H1 (cell line): ENCODE measurements at regions not wholly inside any gene's neighbourhood (a gene's known extent, or its start where the extent isn't known, plus 50 kb on each side); places are given as distances from the start of the nearest gene placed in this dataset.

Source experiments
- CTCF ChIA-PET: fragments of 300-600 bp; sonication (Branson Sonifier 250); formaldehyde crosslinking; loops from one replicate; lab custom pipeline; 2021; ENCODE audit not compliant: partially characterized antibody; lab: Charles Lee
- POLR2A ChIA-PET: fragments of 300-600 bp; sonication (Branson Sonifier 250); formaldehyde crosslinking; loops from one replicate; lab custom pipeline; 2021; ENCODE audit warnings: inconsistent platforms; ENCODE audit not compliant: partially characterized antibody; lab: Charles Lee
- DNase-seq, 2 experiments: peaks; one replicate each; pipeline versions ENCODE4 v3.0.0 to v3.0.0-alpha.2; 2010 to 2022; ENCODE audit warnings: low spot score in 2 of 2, low read depth in 1 of 2, mixed read lengths in 1 of 2
- FAIRE-seq: peaks from 2 replicates; lab custom pipeline; 2011; peaks lifted over from hg19 to GRCh38; lab: Jason Lieb, UNC
- H2AFZ ChIP-seq: 2 replicates; pipeline ENCODE4 v1.8.1; 2012; ENCODE audit warnings: low read length, inconsistent platforms
- H2AK5ac ChIP-seq: 2 replicates; pipeline ENCODE4 v1.6.1; 2013; ENCODE audit warnings: low read depth, low read length
- H2BK120ac ChIP-seq: replicated peaks from 2 replicates; pipeline ENCODE3; 2013; ENCODE audit warnings: low read depth, low read length, inconsistent platforms
- H2BK12ac ChIP-seq: 2 replicates; pipeline ENCODE4 v1.6.1; 2013; ENCODE audit warnings: low read depth, low read length
- H2BK15ac ChIP-seq: 2 replicates; pipeline ENCODE4 v1.6.1; 2013; ENCODE audit warnings: low read length
- H2BK20ac ChIP-seq: 2 replicates; pipeline ENCODE4 v1.6.1; 2013; ENCODE audit warnings: low read length
- H2BK5ac ChIP-seq: 2 replicates; pipeline ENCODE4 v1.6.1; 2013; ENCODE audit warnings: low read depth, low read length
- H3K14ac ChIP-seq: 2 replicates; pipeline ENCODE4 v1.6.1; 2013; ENCODE audit warnings: inconsistent platforms; ENCODE audit not compliant: insufficient read length
- H3K18ac ChIP-seq: 2 replicates; pipeline ENCODE4 v1.6.1; 2013; ENCODE audit warnings: low read length; ENCODE audit errors: extremely low read depth
- H3K23ac ChIP-seq: 2 replicates; pipeline ENCODE4 v1.6.1; 2013; ENCODE audit warnings: inconsistent platforms; ENCODE audit not compliant: insufficient read length
- H3K23me2 ChIP-seq: 2 replicates; pipeline ENCODE4 v1.6.1; 2013; ENCODE audit warnings: low read depth, low read length
- H3K27ac ChIP-seq: 2 replicates; pipeline ENCODE4 v1.6.1; 2011; ENCODE audit warnings: low read depth, low read length, inconsistent platforms
- H3K27me3 ChIP-seq, 4 experiments: replicated peaks in 1 of 4; 1 replicate in 1 of 4; 2 replicates in 3 of 4; pipeline versions ENCODE4 v1.6.1 to v1.8.1; 2011 to 2013; ENCODE audit warnings: low read length in 3 of 4, mild to moderate bottlenecking in 3 of 4, inconsistent platforms in 2 of 4, mixed read lengths in 2 of 4, moderate library complexity in 1 of 4; ENCODE audit not compliant: control insufficient read depth in 3 of 4, insufficient read depth in 3 of 4; ENCODE audit errors: extremely low read depth in 1 of 4
- H3K36me3 ChIP-seq, 4 experiments: 2 replicates each; pipeline versions ENCODE4 v1.6.1 to v1.8.1; 2011 to 2013; ENCODE audit warnings: mild to moderate bottlenecking in 4 of 4, low read length in 3 of 4, moderate library complexity in 2 of 4, control low read depth in 1 of 4, inconsistent platforms in 1 of 4; ENCODE audit not compliant: insufficient read depth in 4 of 4, control insufficient read depth in 2 of 4
- H3K4ac ChIP-seq: replicated peaks from 2 replicates; pipeline ENCODE3; 2013; ENCODE audit warnings: low read length, low read depth, mixed read lengths, inconsistent platforms; ENCODE audit not compliant: insufficient read length
- H3K4me1 ChIP-seq, 4 experiments: replicated peaks in 1 of 4; 1 replicate in 1 of 4; 2 replicates in 3 of 4; pipeline versions ENCODE4 v1.6.1 to v1.8.1; 2011 to 2013; ENCODE audit warnings: low read length in 3 of 4, inconsistent platforms in 2 of 4, mixed read lengths in 1 of 4; ENCODE audit not compliant: insufficient read depth in 4 of 4, control insufficient read depth in 3 of 4
- H3K4me2 ChIP-seq, 2 experiments: 2 replicates each; pipeline versions ENCODE4 v1.6.1 to v1.8.1; 2011 to 2013; ENCODE audit warnings: low read depth in 2 of 2, low read length in 2 of 2, control low read depth in 1 of 2, inconsistent platforms in 1 of 2, mild to moderate bottlenecking in 1 of 2; ENCODE audit not compliant: insufficient read depth in 1 of 2
- H3K4me3 ChIP-seq, 4 experiments: fragments of 200-600, 300-600 bp in 1 of 4; sonication (generic), shearing (Covaris generic), sonication (Bioruptor Twin) in 1 of 4; 2 replicates each; pipeline versions ENCODE4 v1.5.1 to v1.8.1; 2011 to 2016; ENCODE audit warnings: low read length in 4 of 4, low read depth in 3 of 4, control low read depth in 2 of 4, inconsistent platforms in 2 of 4, mild to moderate bottlenecking in 2 of 4, mixed read lengths in 1 of 4, moderate library complexity in 1 of 4; ENCODE audit not compliant: insufficient read depth in 2 of 4; ENCODE audit errors: extremely low read depth in 1 of 4
- H3K56ac ChIP-seq: replicated peaks from 2 replicates; pipeline ENCODE3; 2013; ENCODE audit warnings: low read depth, mild to moderate bottlenecking, mixed read lengths, low read length, inconsistent platforms; ENCODE audit not compliant: insufficient read length
- H3K79me1 ChIP-seq: 2 replicates; pipeline ENCODE4 v1.6.1; 2013; ENCODE audit warnings: low read depth, low read length, control low read depth
- H3K79me2 ChIP-seq, 2 experiments: 2 replicates each; pipeline versions ENCODE4 v1.6.1 to v1.8.1; 2012 to 2013; ENCODE audit warnings: low read length in 2 of 2, mild to moderate bottlenecking in 2 of 2, inconsistent platforms in 1 of 2; ENCODE audit not compliant: insufficient read depth in 2 of 2, control insufficient read depth in 1 of 2
- H3K9ac ChIP-seq, 4 experiments: replicated peaks in 1 of 4; 1 replicate in 1 of 4; 2 replicates in 3 of 4; pipeline versions ENCODE4 v1.6.1 to v1.8.1; 2011 to 2013; ENCODE audit warnings: low read depth in 3 of 4, low read length in 3 of 4, control low read depth in 2 of 4, mild to moderate bottlenecking in 2 of 4, moderate library complexity in 2 of 4, inconsistent platforms in 1 of 4; ENCODE audit errors: extremely low read depth in 1 of 4
- H3K9me3 ChIP-seq, 2 experiments: 2 replicates each; pipeline versions ENCODE4 v1.6.1 to v1.8.1; 2012 to 2013; ENCODE audit warnings: mild to moderate bottlenecking in 2 of 2, moderate library complexity in 2 of 2, control low read depth in 1 of 2, inconsistent platforms in 1 of 2, low read depth in 1 of 2, low read length in 1 of 2, mixed read lengths in 1 of 2; ENCODE audit not compliant: insufficient read depth in 2 of 2
- H4K20me1 ChIP-seq, 2 experiments: replicated peaks in 1 of 2; 2 replicates each; pipeline versions ENCODE3 to v1.8.1; 2011 to 2013; ENCODE audit warnings: inconsistent platforms in 2 of 2, low read length in 2 of 2, mild to moderate bottlenecking in 1 of 2; ENCODE audit not compliant: insufficient read depth in 2 of 2, control insufficient read depth in 1 of 2
- H4K5ac ChIP-seq: 2 replicates; pipeline ENCODE4 v1.6.1; 2013; ENCODE audit warnings: low read length, low read depth, mixed read lengths, inconsistent platforms; ENCODE audit not compliant: insufficient read length
- H4K8ac ChIP-seq: 2 replicates; pipeline ENCODE4 v1.8.0; 2013; ENCODE audit warnings: mild to moderate bottlenecking, moderate library complexity, low read length, inconsistent platforms; ENCODE audit not compliant: insufficient read depth; ENCODE audit errors: extremely low read depth
- H4K91ac ChIP-seq: replicated peaks from 2 replicates; pipeline ENCODE3; 2013; ENCODE audit warnings: low read length, mixed read lengths, inconsistent platforms; ENCODE audit not compliant: insufficient read length
- BRCA1 ChIP-seq: IDR thresholded peaks from 2 replicates; pipeline ENCODE4 v1.6.1; 2012; ENCODE audit warnings: low read depth, low read length, improper control_type of control experiment
- CHD1 ChIP-seq: IDR thresholded peaks from 2 replicates; pipeline ENCODE4 v1.6.1; 2012; ENCODE audit warnings: low read depth, low read length, improper control_type of control experiment
- CHD2 ChIP-seq: IDR thresholded peaks from 2 replicates; pipeline ENCODE4 v1.6.1; 2012; ENCODE audit warnings: low read length, improper control_type of control experiment
- EGR1 ChIP-seq: IDR thresholded peaks from 2 replicates; pipeline ENCODE4 v1.6.1; 2011; ENCODE audit warnings: low read depth, low read length, borderline replicate concordance
- FOSL1 ChIP-seq: IDR thresholded peaks from 2 replicates; pipeline ENCODE4 v1.6.1; 2011; ENCODE audit warnings: mild to moderate bottlenecking, low read depth, low read length, moderate library complexity; ENCODE audit not compliant: insufficient read depth
- GABPA ChIP-seq: IDR thresholded peaks from 2 replicates; pipeline ENCODE4 v1.6.1; 2011; ENCODE audit warnings: mild to moderate bottlenecking, low read length, moderate library complexity, borderline replicate concordance; ENCODE audit not compliant: insufficient read depth
- RAD21 ChIP-seq, 2 experiments: IDR thresholded peaks in 1 of 2; conservative IDR thresholded peaks in 1 of 2; 2 replicates each; pipeline ENCODE4 v1.6.1; 2011; ENCODE audit warnings: low read depth in 2 of 2, low read length in 2 of 2, improper control_type of control experiment in 1 of 2, inconsistent platforms in 1 of 2, mild to moderate bottlenecking in 1 of 2, moderate library complexity in 1 of 2
- RBBP5 ChIP-seq: IDR thresholded peaks from 2 replicates; pipeline ENCODE4 v1.7.1; 2012; ENCODE audit warnings: low read depth, mild to moderate bottlenecking, inconsistent platforms, low read length, moderate library complexity, borderline replicate concordance
- RXRA ChIP-seq: IDR thresholded peaks from 2 replicates; pipeline ENCODE4 v1.6.1; 2011; ENCODE audit warnings: low read depth, mild to moderate bottlenecking, low read length, moderate library complexity; ENCODE audit not compliant: insufficient read depth
- SIRT6 ChIP-seq: IDR thresholded peaks from one replicate; pipeline ENCODE4 v1.7.1; 2012; ENCODE audit warnings: low read length, inconsistent platforms
- SIX5 ChIP-seq: IDR thresholded peaks from 2 replicates; pipeline ENCODE4 v1.6.1; 2011; ENCODE audit warnings: mild to moderate bottlenecking, low read depth, low read length
- SP1 ChIP-seq: IDR thresholded peaks from 2 replicates; pipeline ENCODE4 v1.6.1; 2011; ENCODE audit warnings: low read depth, low read length
- TAF7 ChIP-seq: optimal IDR thresholded peaks from 2 replicates; pipeline ENCODE3; 2011; ENCODE audit warnings: low read depth, mild to moderate bottlenecking, inconsistent platforms, low read length, moderate library complexity, borderline replicate concordance
- WGBS, 2 experiments: shearing (Covaris generic) in 1 of 2; methylation state at CpG; one replicate each; pipeline versions ENCODE4 v1.1.6 to v1.1.7; 2013 to 2015; ENCODE audit warnings: low lambda C conversion rate in 2 of 2, mixed read lengths in 2 of 2, inconsistent platforms in 1 of 2, low coverage in 1 of 2, missing lambda C conversion rate in 1 of 2; ENCODE audit not compliant: insufficient replicate concordance in 2 of 2, insufficient coverage in 1 of 2, insufficient read length in 1 of 2; ENCODE audit errors: extremely low coverage in 1 of 2, missing lambda C conversion rate in 1 of 2; 5-methylcytosine and 5-hydroxymethylcytosine counted together

- no peak overlapping the region for H3K27ac ChIP-seq
- H3K4me3 ChIP-seq = no peak overlapping the region
- POLR2A ChIA-PET = no interaction called here
- H4K5ac ChIP-seq = no peak overlapping the region
- no peak overlapping the region for H2AK5ac ChIP-seq
- no peaks in the 10 kb centered on the region for H3K27me3 ChIP-seq
- no peak overlapping the region for H3K4me2 ChIP-seq
- H2BK120ac ChIP-seq = no peak overlapping the region
- H2AFZ ChIP-seq = no peak overlapping the region
- H3K23ac ChIP-seq = no peak overlapping the region
- H3K4ac ChIP-seq = no peak overlapping the region
- H4K8ac ChIP-seq = no peak overlapping the region
- peaks cover 0 to 6% (median 0%) of the 10 kb centered on the region in 4 experiments; a peak in 3 of 7 replicates for H3K4me1 ChIP-seq
- H3K36me3 ChIP-seq = no peaks in the 10 kb centered on the region
- whole genome bisulfite sequencing, 2 experiments = 86% methylated on average over 2 of the region's 2 CpGs; no CpG with 5 or more reads in 1 of the 2 experiments
- CTCF ChIA-PET = no interaction called here
- no peak overlapping the region for H2BK12ac ChIP-seq
- no peaks in the 10 kb centered on the region for H3K79me1 ChIP-seq
- H2BK15ac ChIP-seq = no peak overlapping the region
- no peak overlapping the region for H4K91ac ChIP-seq
- no peak overlapping the region for H3K14ac ChIP-seq
- H3K9ac ChIP-seq = no peak overlapping the region
- no peak overlapping the region for H2BK5ac ChIP-seq
- FAIRE-seq (no peak), DNase-seq (no peak)
- H3K56ac ChIP-seq = no peak overlapping the region
- H3K9me3 ChIP-seq = no peaks in the 10 kb centered on the region
- H3K18ac ChIP-seq = no peak overlapping the region
- H3K23me2 ChIP-seq = no peaks in the 10 kb centered on the region
- H4K20me1 ChIP-seq = no peaks in the 10 kb centered on the region
- H3K79me2 ChIP-seq = no peaks in the 10 kb centered on the region
- no peak overlapping the region for H2BK20ac ChIP-seq
- TF ChIP-seq RXRA (no peak), SIRT6 (no peak), EGR1 (no peak), SP1 (no peak), CHD1 (no peak), RAD21 (IDR thresholded peaks at IDR 0.05 in 1 of 2, conservative IDR thresholded peaks at IDR 0.05 in 1 of 2; ENCODE audit: low read depth in 2 of 2, low read length in 2 of 2) (no peak), RBBP5 (no peak), TAF7 (no peak), GABPA (no peak), FOSL1 (no peak), BRCA1 (no peak), CHD2 (no peak), SIX5 (no peak)
Measured at GRCh38 chr10:121373411-121373810, 224.8 kb downstream of the FGFR2 start.
